GM12878 (cell line): ENCODE measurements at regions not wholly inside any gene's neighbourhood (a gene's known extent, or its start where the extent isn't known, plus 50 kb on each side); places are given as distances from the start of the nearest gene placed in this dataset.

Experiments used
- POLR2AphosphoS5 ChIP-seq: IDR thresholded peaks from 2 replicates; pipeline ENCODE4 v1.6.1; 2011; ENCODE audit warnings: mild to moderate bottlenecking, low read length, inconsistent platforms
- RAD21 ChIP-seq: IDR thresholded peaks from 2 replicates; pipeline ENCODE4 v1.6.1; 2011; ENCODE audit warnings: mild to moderate bottlenecking, low read depth, low read length, moderate library complexity; ENCODE audit not compliant: insufficient read depth
- TF ChIP-seq, protein P1 (sequence below), 3 experiments: IDR thresholded peaks in 2 of 3; conservative IDR thresholded peaks in 1 of 3; 2 replicates each; pipeline ENCODE4 v1.5.1; 2011; ENCODE audit warnings: low read depth in 3 of 3, low read length in 3 of 3, mild to moderate bottlenecking in 3 of 3, control low read depth in 2 of 3, moderate library complexity in 2 of 3, inconsistent platforms in 1 of 3, mixed read lengths in 1 of 3; ENCODE audit not compliant: control insufficient read depth in 2 of 3, insufficient read depth in 1 of 3; ENCODE audit errors: extremely low read depth in 1 of 3
- TF ChIP-seq, protein P2 (sequence below): IDR thresholded peaks from 2 replicates; pipeline ENCODE4 v1.6.1; 2012; ENCODE audit warnings: mild to moderate bottlenecking, low read depth, low read length

DNA sequence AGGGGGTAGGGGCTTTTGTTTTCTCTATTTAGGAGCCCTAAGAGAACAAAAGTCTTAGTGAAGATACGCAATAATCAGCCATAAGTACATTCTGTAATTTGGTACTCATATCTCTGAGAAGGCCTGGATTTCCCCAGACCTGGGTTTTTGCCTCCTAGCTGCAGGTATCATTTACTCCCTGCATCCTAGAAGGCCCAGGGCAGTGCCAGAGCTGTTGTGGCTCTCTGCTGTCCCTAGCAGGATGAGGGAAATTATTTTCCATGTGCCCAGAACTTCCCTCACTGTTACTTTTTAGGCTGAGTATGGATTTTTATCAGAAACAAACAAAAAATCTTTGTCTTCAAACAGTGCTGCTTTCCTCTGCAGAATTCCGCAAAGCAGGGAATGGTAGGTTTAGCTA lies 192.5 kb upstream of the SYT1 start:
- TF ChIP-seq POLR2AphosphoS5 (no peak), RAD21 (no peak)
- TF ChIP-seq, protein P1, sequence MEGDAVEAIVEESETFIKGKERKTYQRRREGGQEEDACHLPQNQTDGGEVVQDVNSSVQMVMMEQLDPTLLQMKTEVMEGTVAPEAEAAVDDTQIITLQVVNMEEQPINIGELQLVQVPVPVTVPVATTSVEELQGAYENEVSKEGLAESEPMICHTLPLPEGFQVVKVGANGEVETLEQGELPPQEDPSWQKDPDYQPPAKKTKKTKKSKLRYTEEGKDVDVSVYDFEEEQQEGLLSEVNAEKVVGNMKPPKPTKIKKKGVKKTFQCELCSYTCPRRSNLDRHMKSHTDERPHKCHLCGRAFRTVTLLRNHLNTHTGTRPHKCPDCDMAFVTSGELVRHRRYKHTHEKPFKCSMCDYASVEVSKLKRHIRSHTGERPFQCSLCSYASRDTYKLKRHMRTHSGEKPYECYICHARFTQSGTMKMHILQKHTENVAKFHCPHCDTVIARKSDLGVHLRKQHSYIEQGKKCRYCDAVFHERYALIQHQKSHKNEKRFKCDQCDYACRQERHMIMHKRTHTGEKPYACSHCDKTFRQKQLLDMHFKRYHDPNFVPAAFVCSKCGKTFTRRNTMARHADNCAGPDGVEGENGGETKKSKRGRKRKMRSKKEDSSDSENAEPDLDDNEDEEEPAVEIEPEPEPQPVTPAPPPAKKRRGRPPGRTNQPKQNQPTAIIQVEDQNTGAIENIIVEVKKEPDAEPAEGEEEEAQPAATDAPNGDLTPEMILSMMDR (IDR thresholded peaks at IDR 0.05 in 2 of 3, conservative IDR thresholded peaks at IDR 0.05 in 1 of 3; ENCODE audit: control insufficient read depth in 2 of 3, extremely low read depth in 1 of 3, insufficient read depth in 1 of 3, low read depth in 3 of 3, low read length in 3 of 3) = no peak
- TF ChIP-seq, protein P2, sequence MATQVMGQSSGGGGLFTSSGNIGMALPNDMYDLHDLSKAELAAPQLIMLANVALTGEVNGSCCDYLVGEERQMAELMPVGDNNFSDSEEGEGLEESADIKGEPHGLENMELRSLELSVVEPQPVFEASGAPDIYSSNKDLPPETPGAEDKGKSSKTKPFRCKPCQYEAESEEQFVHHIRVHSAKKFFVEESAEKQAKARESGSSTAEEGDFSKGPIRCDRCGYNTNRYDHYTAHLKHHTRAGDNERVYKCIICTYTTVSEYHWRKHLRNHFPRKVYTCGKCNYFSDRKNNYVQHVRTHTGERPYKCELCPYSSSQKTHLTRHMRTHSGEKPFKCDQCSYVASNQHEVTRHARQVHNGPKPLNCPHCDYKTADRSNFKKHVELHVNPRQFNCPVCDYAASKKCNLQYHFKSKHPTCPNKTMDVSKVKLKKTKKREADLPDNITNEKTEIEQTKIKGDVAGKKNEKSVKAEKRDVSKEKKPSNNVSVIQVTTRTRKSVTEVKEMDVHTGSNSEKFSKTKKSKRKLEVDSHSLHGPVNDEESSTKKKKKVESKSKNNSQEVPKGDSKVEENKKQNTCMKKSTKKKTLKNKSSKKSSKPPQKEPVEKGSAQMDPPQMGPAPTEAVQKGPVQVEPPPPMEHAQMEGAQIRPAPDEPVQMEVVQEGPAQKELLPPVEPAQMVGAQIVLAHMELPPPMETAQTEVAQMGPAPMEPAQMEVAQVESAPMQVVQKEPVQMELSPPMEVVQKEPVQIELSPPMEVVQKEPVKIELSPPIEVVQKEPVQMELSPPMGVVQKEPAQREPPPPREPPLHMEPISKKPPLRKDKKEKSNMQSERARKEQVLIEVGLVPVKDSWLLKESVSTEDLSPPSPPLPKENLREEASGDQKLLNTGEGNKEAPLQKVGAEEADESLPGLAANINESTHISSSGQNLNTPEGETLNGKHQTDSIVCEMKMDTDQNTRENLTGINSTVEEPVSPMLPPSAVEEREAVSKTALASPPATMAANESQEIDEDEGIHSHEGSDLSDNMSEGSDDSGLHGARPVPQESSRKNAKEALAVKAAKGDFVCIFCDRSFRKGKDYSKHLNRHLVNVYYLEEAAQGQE = no peak
